HepG2 (cell line): ENCODE measurements at regions not wholly inside any gene's neighbourhood (a gene's known extent, or its start where the extent isn't known, plus 50 kb on each side); places are given as distances from the start of the nearest gene placed in this dataset.

Experiments
- ATRX ChIP-seq: sonication (generic); formaldehyde crosslinking; IDR thresholded peaks from 2 replicates; pipeline ENCODE4 v1.4.0; 2020; ENCODE audit warnings: missing genetic modification reagents, borderline replicate concordance
- EEA1 ChIP-seq: sonication (generic); formaldehyde crosslinking; IDR thresholded peaks from 2 replicates; pipeline ENCODE4 v1.5.1; 2020; ENCODE audit warnings: mild to moderate bottlenecking, missing genetic modification reagents, borderline replicate concordance
- FOXK1 ChIP-seq: sonication (generic); formaldehyde crosslinking; IDR thresholded peaks from 2 replicates; pipeline ENCODE4 v1.4.0; 2020; ENCODE audit warnings: low read depth, missing genetic modification reagents, borderline replicate concordance
- HINFP ChIP-seq: sonication (generic); formaldehyde crosslinking; IDR thresholded peaks from 2 replicates; pipeline ENCODE4 v1.4.0; 2020; ENCODE audit warnings: low read depth, mild to moderate bottlenecking, missing genetic modification reagents
- NFYC ChIP-seq: IDR thresholded peaks from 2 replicates; pipeline ENCODE4 v1.6.1; 2016; ENCODE audit warnings: missing genetic modification reagents, missing compliant biosample characterization
- PHF5A ChIP-seq: IDR thresholded peaks from one replicate; pipeline ENCODE4 v1.6.1; 2018; ENCODE audit warnings: low read depth, missing genetic modification reagents; ENCODE audit not compliant: unreplicated experiment
- SOX5 ChIP-seq: IDR thresholded peaks from 2 replicates; pipeline ENCODE4 v1.6.1; 2016; ENCODE audit warnings: borderline replicate concordance
- SRSF9 ChIP-seq: fragments of 200-400 bp; formaldehyde crosslinking; IDR thresholded peaks from 2 replicates; pipeline ENCODE4 v1.6.1; 2018; ENCODE audit warnings: borderline replicate concordance, mild to moderate bottlenecking, low read depth, low read length; ENCODE audit not compliant: insufficient read depth, poor library complexity, severe bottlenecking
- TBX3 ChIP-seq: fragments of 450-650 bp; IDR thresholded peaks from 2 replicates; pipeline ENCODE4 v1.6.1; 2017; ENCODE audit warnings: antibody characterized with exemption, mild to moderate bottlenecking, inconsistent platforms, borderline replicate concordance
- TGIF2 ChIP-seq: IDR thresholded peaks from 2 replicates; pipeline ENCODE4 v1.6.1; 2016; ENCODE audit warnings: control low read depth, missing compliant biosample characterization
- THRA ChIP-seq: sonication (generic); formaldehyde crosslinking; IDR thresholded peaks from 2 replicates; pipeline ENCODE4 v1.4.0; 2020; ENCODE audit warnings: missing genetic modification reagents, borderline replicate concordance
- ZHX2 ChIP-seq, 2 experiments: sonication (generic) in 1 of 2; formaldehyde crosslinking in 1 of 2; IDR thresholded peaks; 2 replicates each; pipeline versions ENCODE4 v1.6.1 to v1.9.0; 2014 to 2022; ENCODE audit warnings: antibody characterized with exemption in 1 of 2, borderline replicate concordance in 1 of 2, inconsistent platforms in 1 of 2, low read depth in 1 of 2, missing genetic modification reagents in 1 of 2
- ZMYM3 ChIP-seq: sonication (generic); formaldehyde crosslinking; IDR thresholded peaks from 2 replicates; pipeline ENCODE4 v1.5.1; 2020; ENCODE audit warnings: mild to moderate bottlenecking, missing genetic modification reagents
- ZNF513 ChIP-seq: sonication (generic); formaldehyde crosslinking; conservative IDR thresholded peaks from 2 replicates; pipeline ENCODE4 v1.5.0; 2020; ENCODE audit warnings: missing genetic modification reagents

- no peak for TF ChIP-seq ZHX2 (IDR thresholded peaks at IDR 0.05; ENCODE audit: low read depth)
- TF ChIP-seq ZHX2 (CRISPR knock-in tag; IDR thresholded peaks at IDR 0.05; ENCODE audit: borderline replicate concordance), result no peak
- no peak for TF ChIP-seq SOX5 (CRISPR knock-in tag)
- no peak for TF ChIP-seq ZNF513
- no peak for TF ChIP-seq TBX3
- TF ChIP-seq TGIF2 (CRISPR knock-in tag), result 0 out of 2 replicates have a peak, but pooled peaks have one; percentile 34
- TF ChIP-seq PHF5A (CRISPR knock-in tag), result no peak
- no peak for TF ChIP-seq SRSF9
- TF ChIP-seq HINFP (CRISPR knock-in tag), result no peak
- TF ChIP-seq EEA1 (CRISPR knock-in tag), result 0 out of 2 replicates have a peak, but pooled peaks have one; percentile 10
- TF ChIP-seq FOXK1 (CRISPR knock-in tag), result peak; percentile 11; the same call in 1 of the 2 replicates
- no peak for TF ChIP-seq NFYC (CRISPR knock-in tag)
- TF ChIP-seq THRA (CRISPR knock-in tag), result no peak
- TF ChIP-seq ZMYM3 (CRISPR knock-in tag), result no peak
- no peak for TF ChIP-seq ATRX (CRISPR knock-in tag)
Observed at GRCh38 chr17:72592967-72593325, 472.1 kb downstream of the SOX9 start (continued).
